HG03571 (cell line): ENCODE measurements at regions not wholly inside any gene's neighbourhood (a gene's known extent, or its start where the extent isn't known, plus 50 kb on each side); places are given as distances from the start of the nearest gene placed in this dataset.
A peak's percentile ranks its signal among the peaks of the same experiment; 100 is the strongest.
"Not testable (repeated sequence)": the region's sequence is repeated elsewhere in the genome, so short reads cannot be mapped to it uniquely, and the experiment has no call there.

Source experiments
- ATAC-seq: cut with Tn5 transposase; IDR thresholded peaks from one replicate; pipeline ENCODE4 v1.9.1; 2021; ENCODE audit not compliant: unreplicated experiment

- ATAC-seq, result no peak
Observed at GRCh38 chr2:8230466-8230865, 451.4 kb upstream of the ID2 start.

GRCh38 chr2:8231902-8232301 is 450.0 kb upstream of the ID2 start:
- no peak for ATAC-seq

GRCh38 chr2:8232871-8233270 is 449.0 kb upstream of the ID2 start:
- no peak for ATAC-seq

GRCh38 chr2:8234253-8234652 is 447.6 kb upstream of the ID2 start:
- peak; percentile 17 for ATAC-seq

- peak; percentile 95 for ATAC-seq
Observed at GRCh38 chr2:8234757-8235374, 447.0 kb upstream of the ID2 start.

GRCh38 chr2:8235419-8235818 is 446.4 kb upstream of the ID2 start:
- no peak for ATAC-seq

- ATAC-seq, result no peak
Observed at GRCh38 chr2:8236391-8236790, 445.5 kb upstream of the ID2 start.

GRCh38 chr2:8238521-8239230 is 443.2 kb upstream of the ID2 start:
- ATAC-seq, result no peak

- ATAC-seq, result no peak
Observed at GRCh38 chr2:8239531-8240088, 442.2 kb upstream of the ID2 start.

- ATAC-seq, result no peak
Observed at GRCh38 chr2:8241317-8241716, 440.5 kb upstream of the ID2 start.

GRCh38 chr2:8242739-8243138 is 439.1 kb upstream of the ID2 start:
- no peak for ATAC-seq

GRCh38 chr2:8243748-8244400 is 438.0 kb upstream of the ID2 start:
- no peak for ATAC-seq

- no peak for ATAC-seq
Observed at GRCh38 chr2:8244639-8245038, 437.2 kb upstream of the ID2 start.

- ATAC-seq, result no peak
Observed at GRCh38 chr2:8246137-8246536, 435.7 kb upstream of the ID2 start.

GRCh38 chr2:8247905-8248622 is 433.8 kb upstream of the ID2 start:
- ATAC-seq, result no peak

GRCh38 chr2:8248623-8248957 is 433.3 kb upstream of the ID2 start:
- ATAC-seq, result no peak

- no peak for ATAC-seq
Observed at GRCh38 chr2:8249141-8249540, 432.7 kb upstream of the ID2 start.

GRCh38 chr2:8249769-8250168 is 432.1 kb upstream of the ID2 start:
- ATAC-seq, result no peak

- not testable (repeated sequence) for ATAC-seq
Observed at GRCh38 chr2:8250290-8250689, 431.6 kb upstream of the ID2 start.

- no peak for ATAC-seq
Observed at GRCh38 chr2:8251291-8251690, 430.6 kb upstream of the ID2 start.

- ATAC-seq, result no peak
Observed at GRCh38 chr2:8251856-8252255, 430.0 kb upstream of the ID2 start.
